IMR-90 (cell line): ENCODE measurements at regions not wholly inside any gene's neighbourhood (a gene's known extent, or its start where the extent isn't known, plus 50 kb on each side); places are given as distances from the start of the nearest gene placed in this dataset.

Experiments
- ATAC-seq: fragments of 200-7000 bp; cut with Tn5 transposase; 2 replicates; pipeline ENCODE4 v1.9.1; 2020; ENCODE audit warnings: low read depth, mild to moderate bottlenecking, moderate library complexity
- BruUV-seq: library from RNA; stranded (reverse); fragments of 400-500 nt; replicated peaks from 2 replicates; lab custom pipeline; 2021; lab: Mats Ljungman, UMichigan
- CTCF ChIA-PET: fragments of 300-600 bp; formaldehyde crosslinking; extraction: SDS; loops from one replicate; lab custom pipeline; 2021; ENCODE audit warnings: antibody characterized with exemption; lab: Yijun Ruan, JAX
- POLR2A ChIA-PET: fragments of 300-600 bp; sonication (Branson Sonifier 250); formaldehyde crosslinking; loops from one replicate; lab custom pipeline; 2022; ENCODE audit warnings: antibody characterized with exemption; ENCODE audit not compliant: unreplicated experiment; lab: Charles Lee
- DNase-seq: peaks from one replicate; pipeline ENCODE4 v3.0.0; 2013
- H2AFZ ChIP-seq: replicated peaks from 2 replicates; pipeline ENCODE3; 2013; ENCODE audit warnings: low read length, mild to moderate bottlenecking; ENCODE audit not compliant: poor library complexity
- H2AK5ac ChIP-seq: 2 replicates; pipeline ENCODE4 v1.6.1; 2013; ENCODE audit warnings: low read depth, low read length, inconsistent platforms
- H2AK9ac ChIP-seq: replicated peaks from 2 replicates; pipeline ENCODE3; 2013; ENCODE audit warnings: mild to moderate bottlenecking, low read depth, low read length, moderate library complexity; ENCODE audit not compliant: poor library complexity
- H2BK120ac ChIP-seq: 2 replicates; pipeline ENCODE4 v1.6.1; 2013; ENCODE audit warnings: low read depth, low read length, inconsistent platforms
- H2BK15ac ChIP-seq: 3 replicates; pipeline ENCODE4 v1.6.1; 2013; ENCODE audit warnings: low read depth, low read length, inconsistent platforms
- H2BK20ac ChIP-seq: 2 replicates; pipeline ENCODE4 v1.6.1; 2013; ENCODE audit warnings: low read depth, mild to moderate bottlenecking, inconsistent platforms, low read length, moderate library complexity
- H2BK5ac ChIP-seq: 2 replicates; pipeline ENCODE4 v1.6.1; 2013; ENCODE audit warnings: mild to moderate bottlenecking, low read depth, low read length, inconsistent platforms; ENCODE audit not compliant: poor library complexity, severe bottlenecking
- H3K14ac ChIP-seq: replicated peaks from 2 replicates; pipeline ENCODE4 v1.6.1; 2013; ENCODE audit warnings: low read depth, low read length, inconsistent platforms
- H3K18ac ChIP-seq: 2 replicates; pipeline ENCODE4 v1.6.1; 2013; ENCODE audit warnings: low read depth, low read length, control low read depth
- H3K23ac ChIP-seq: 2 replicates; pipeline ENCODE4 v1.6.1; 2013; ENCODE audit warnings: low read depth, low read length, inconsistent platforms
- H3K27ac ChIP-seq: 2 replicates; pipeline ENCODE4 v1.5.1; 2013; ENCODE audit warnings: mild to moderate bottlenecking, control low read depth, low read length; ENCODE audit not compliant: insufficient read depth
- H3K27me3 ChIP-seq: 2 replicates; pipeline ENCODE4 v1.6.1; 2013; ENCODE audit warnings: low read length; ENCODE audit not compliant: control insufficient read depth, insufficient read depth
- H3K36me3 ChIP-seq: 2 replicates; pipeline ENCODE4 v1.6.1; 2013; ENCODE audit warnings: low read length, mixed read lengths; ENCODE audit not compliant: control insufficient read depth, insufficient read depth
- H3K4ac ChIP-seq: 2 replicates; pipeline ENCODE4 v1.6.1; 2013; ENCODE audit warnings: low read depth, low read length, inconsistent platforms
- H3K4me1 ChIP-seq: 2 replicates; pipeline ENCODE4 v1.6.1; 2013; ENCODE audit warnings: low read length, mixed read lengths; ENCODE audit not compliant: control insufficient read depth, insufficient read depth
- H3K4me2 ChIP-seq: 2 replicates; pipeline ENCODE4 v1.6.1; 2013; ENCODE audit warnings: low read depth, mild to moderate bottlenecking, control low read depth, low read length, moderate library complexity
- H3K4me3 ChIP-seq: 2 replicates; pipeline ENCODE4 v1.5.1; 2013; ENCODE audit warnings: low read depth, mild to moderate bottlenecking, control low read depth, low read length, moderate library complexity; ENCODE audit not compliant: insufficient read depth
- H3K56ac ChIP-seq: 2 replicates; pipeline ENCODE4 v1.6.1; 2013; ENCODE audit warnings: low read length, inconsistent platforms; ENCODE audit not compliant: insufficient read depth; ENCODE audit errors: extremely low read depth
- H3K79me1 ChIP-seq, 2 experiments: 2 replicates each; pipeline ENCODE4 v1.6.1; 2013; ENCODE audit warnings: low read length in 2 of 2, inconsistent platforms in 1 of 2, low read depth in 1 of 2
- H3K9ac ChIP-seq: 2 replicates; pipeline ENCODE4 v1.6.1; 2013; ENCODE audit warnings: low read depth, low read length, control low read depth
- H3K9me1 ChIP-seq: 2 replicates; pipeline ENCODE4 v1.6.1; 2013; ENCODE audit warnings: low read length, inconsistent platforms; ENCODE audit not compliant: insufficient read depth
- H3K9me3 ChIP-seq: 2 replicates; pipeline ENCODE4 v1.6.1; 2013; ENCODE audit warnings: low read length; ENCODE audit not compliant: control insufficient read depth, insufficient read depth
- H4K20me1 ChIP-seq: 2 replicates; pipeline ENCODE4 v1.6.1; 2013; ENCODE audit warnings: low read length, inconsistent platforms; ENCODE audit not compliant: insufficient read depth
- H4K5ac ChIP-seq: 2 replicates; pipeline ENCODE4 v1.6.1; 2013; ENCODE audit warnings: mild to moderate bottlenecking, low read depth, low read length, control low read depth
- H4K8ac ChIP-seq, 2 experiments: 2 replicates each; pipeline ENCODE4 v1.6.1; 2013; ENCODE audit warnings: low read depth in 2 of 2, low read length in 2 of 2, control low read depth in 1 of 2, inconsistent platforms in 1 of 2
- H4K91ac ChIP-seq: 2 replicates; pipeline ENCODE4 v1.6.1; 2013; ENCODE audit warnings: low read depth, low read length, inconsistent platforms; ENCODE audit not compliant: insufficient read depth
- BHLHE40 ChIP-seq: fragments of 150-350 bp; IDR thresholded peaks from 2 replicates; pipeline ENCODE4 v1.6.1; 2016; ENCODE audit warnings: mild to moderate bottlenecking, low read depth, low read length
- CEBPB ChIP-seq: IDR thresholded peaks from 2 replicates; pipeline ENCODE4 v1.6.1; 2012; ENCODE audit warnings: low read depth, low read length, improper control_type of control experiment
- ELK1 ChIP-seq: fragments of 150-350 bp; IDR thresholded peaks from 2 replicates; pipeline ENCODE4 v1.6.1; 2016; ENCODE audit warnings: low read depth, mild to moderate bottlenecking, low read length, moderate library complexity, borderline replicate concordance
- FOS ChIP-seq: fragments of 150-350 bp; IDR thresholded peaks from 2 replicates; pipeline ENCODE4 v1.6.1; 2016; ENCODE audit warnings: low read depth, low read length
- MAZ ChIP-seq: IDR thresholded peaks from 2 replicates; pipeline ENCODE4 v1.6.1; 2012; ENCODE audit warnings: low read depth, mild to moderate bottlenecking, low read length, improper control_type of control experiment, moderate library complexity, borderline replicate concordance
- MXI1 ChIP-seq: IDR thresholded peaks from 2 replicates; pipeline ENCODE4 v1.6.1; 2012; ENCODE audit warnings: low read depth, mild to moderate bottlenecking, low read length, moderate library complexity, borderline replicate concordance
- NFE2L2 ChIP-seq: fragments of 150-350 bp; IDR thresholded peaks from 2 replicates; pipeline ENCODE4 v1.6.1; 2016; ENCODE audit warnings: low read depth, mild to moderate bottlenecking, low read length
- RAD21 ChIP-seq: IDR thresholded peaks from 2 replicates; pipeline ENCODE4 v1.6.1; 2012; ENCODE audit warnings: low read length, improper control_type of control experiment
- RCOR1 ChIP-seq: IDR thresholded peaks from 2 replicates; pipeline ENCODE4 v1.6.1; 2012; ENCODE audit warnings: mild to moderate bottlenecking, low read length, improper control_type of control experiment; ENCODE audit not compliant: insufficient replicate concordance
- SMC3 ChIP-seq: fragments of 150-350 bp; IDR thresholded peaks from 2 replicates; pipeline ENCODE4 v1.6.1; 2016; ENCODE audit warnings: low read depth, mild to moderate bottlenecking, antibody characterized with exemption, low read length, moderate library complexity
- WGBS, 2 experiments: methylation state at CpG; one replicate each; pipeline versions ENCODE4 v1.1.5 to v1.1.7; 2013; ENCODE audit warnings: missing lambda C conversion rate in 2 of 2; ENCODE audit not compliant: insufficient read length in 1 of 2; ENCODE audit errors: extremely low coverage in 2 of 2; 5-methylcytosine and 5-hydroxymethylcytosine counted together
- dilution Hi-C: fragments of 300-500 bp; cut with HindIII; formaldehyde crosslinking; loops from one replicate; pipeline ENCODE4 v1.14.3; 2018; ENCODE audit warnings: low sequenced_read_pairs; ENCODE audit not compliant: unreplicated experiment
- in situ Hi-C: fragments of 300-500 bp; cut with MboI; formaldehyde crosslinking; loops from 3 replicates; pipeline ENCODE4 v1.14.3; 2019; ENCODE audit warnings: low sequenced_read_pairs, inconsistent platforms, mixed read lengths
- intact Hi-C: fragments of 100-400 bp; cut with micrococcal nuclease; formaldehyde crosslinking; loops from 2 replicates; pipeline ENCODE4 v1.10.0; 2022
- TF ChIP-seq, protein P1 (sequence below): fragments of 150-350 bp; IDR thresholded peaks from 2 replicates; pipeline ENCODE4 v1.6.1; 2017; ENCODE audit warnings: mild to moderate bottlenecking, antibody characterized with exemption, low read length, low read depth

GRCh38 chr13:111558700-111559088 lies 238.3 kb downstream of the TEX29 start:
- CTCF ChIA-PET, result no interaction called here
- DNase-seq, result no peak
- H3K4me2 ChIP-seq, result no peak overlapping the region
- no peaks in the 10 kb centered on the region for H3K36me3 ChIP-seq
- no peak overlapping the region for H2AK9ac ChIP-seq
- in situ Hi-C loops, result no loop called here
- H3K14ac ChIP-seq, result no peak overlapping the region
- no peak overlapping the region for H2BK120ac ChIP-seq
- H3K4me1 ChIP-seq, result no peaks in the 10 kb centered on the region
- H2BK5ac ChIP-seq, result no peak overlapping the region
- POLR2A ChIA-PET, result no interaction called here
- intact Hi-C loops, result no loop called here
- no peaks in the 10 kb centered on the region for H3K27me3 ChIP-seq
- dilution Hi-C loops, result no loop called here
- no peak overlapping the region for H4K91ac ChIP-seq
- no peak overlapping the region for H2AK5ac ChIP-seq
- H4K5ac ChIP-seq, result no peak overlapping the region
- no peak overlapping the region for H2AFZ ChIP-seq
- H3K18ac ChIP-seq, result no peak overlapping the region
- no peak for ATAC-seq
- TF ChIP-seq FOS (no peak), SMC3 (no peak), RCOR1 (no peak), ELK1 (no peak), BHLHE40 (no peak), MXI1 (no peak), RAD21 (no peak), NFE2L2 (no peak), CEBPB (no peak), MAZ (no peak)
- TF ChIP-seq, protein P1, sequence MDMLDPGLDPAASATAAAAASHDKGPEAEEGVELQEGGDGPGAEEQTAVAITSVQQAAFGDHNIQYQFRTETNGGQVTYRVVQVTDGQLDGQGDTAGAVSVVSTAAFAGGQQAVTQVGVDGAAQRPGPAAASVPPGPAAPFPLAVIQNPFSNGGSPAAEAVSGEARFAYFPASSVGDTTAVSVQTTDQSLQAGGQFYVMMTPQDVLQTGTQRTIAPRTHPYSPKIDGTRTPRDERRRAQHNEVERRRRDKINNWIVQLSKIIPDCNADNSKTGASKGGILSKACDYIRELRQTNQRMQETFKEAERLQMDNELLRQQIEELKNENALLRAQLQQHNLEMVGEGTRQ, result no peak
- H3K4ac ChIP-seq, result no peak overlapping the region
- H3K4me3 ChIP-seq, result no peak overlapping the region
- H3K9me3 ChIP-seq, result peaks cover 45% of the 10 kb centered on the region
- no peaks in the 10 kb centered on the region for H3K79me1 ChIP-seq
- H4K8ac ChIP-seq, result no peak overlapping the region
- H3K9me1 ChIP-seq, result no peaks in the 10 kb centered on the region
- WGBS, 2 experiments, result 45% methylated on average over 5 of the region's 16 CpGs; no CpG with 5 or more reads in 1 of the 2 experiments
- no peaks in the 10 kb centered on the region for H4K20me1 ChIP-seq
- BruUV-seq, result no TSS peak
- H2BK15ac ChIP-seq, result no peak overlapping the region
- H3K27ac ChIP-seq, result no peak overlapping the region
- H2BK20ac ChIP-seq, result no peak overlapping the region
- no peak overlapping the region for H3K56ac ChIP-seq
- H3K9ac ChIP-seq, result no peak overlapping the region
- H3K23ac ChIP-seq, result no peak overlapping the region
